ENCODE measurements at regions not wholly inside any gene's neighbourhood (a gene's known extent, or its start where the extent isn't known, plus 50 kb on each side); places are given as distances from the start of the nearest gene placed in this dataset.

- TF ChIP-seq, protein P1, sequence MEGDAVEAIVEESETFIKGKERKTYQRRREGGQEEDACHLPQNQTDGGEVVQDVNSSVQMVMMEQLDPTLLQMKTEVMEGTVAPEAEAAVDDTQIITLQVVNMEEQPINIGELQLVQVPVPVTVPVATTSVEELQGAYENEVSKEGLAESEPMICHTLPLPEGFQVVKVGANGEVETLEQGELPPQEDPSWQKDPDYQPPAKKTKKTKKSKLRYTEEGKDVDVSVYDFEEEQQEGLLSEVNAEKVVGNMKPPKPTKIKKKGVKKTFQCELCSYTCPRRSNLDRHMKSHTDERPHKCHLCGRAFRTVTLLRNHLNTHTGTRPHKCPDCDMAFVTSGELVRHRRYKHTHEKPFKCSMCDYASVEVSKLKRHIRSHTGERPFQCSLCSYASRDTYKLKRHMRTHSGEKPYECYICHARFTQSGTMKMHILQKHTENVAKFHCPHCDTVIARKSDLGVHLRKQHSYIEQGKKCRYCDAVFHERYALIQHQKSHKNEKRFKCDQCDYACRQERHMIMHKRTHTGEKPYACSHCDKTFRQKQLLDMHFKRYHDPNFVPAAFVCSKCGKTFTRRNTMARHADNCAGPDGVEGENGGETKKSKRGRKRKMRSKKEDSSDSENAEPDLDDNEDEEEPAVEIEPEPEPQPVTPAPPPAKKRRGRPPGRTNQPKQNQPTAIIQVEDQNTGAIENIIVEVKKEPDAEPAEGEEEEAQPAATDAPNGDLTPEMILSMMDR (IDR thresholded peaks at IDR 0.05; ENCODE audit: insufficient read depth, low read depth, low read length, missing control alignments), result no peak
- H3K4me3 ChIP-seq (ENCODE audit: low read depth, low read length), result no peak overlapping the region
Observed at GRCh38 chr15:38154255-38154654, 98.4 kb upstream of the SPRED1 start.

DNA sequence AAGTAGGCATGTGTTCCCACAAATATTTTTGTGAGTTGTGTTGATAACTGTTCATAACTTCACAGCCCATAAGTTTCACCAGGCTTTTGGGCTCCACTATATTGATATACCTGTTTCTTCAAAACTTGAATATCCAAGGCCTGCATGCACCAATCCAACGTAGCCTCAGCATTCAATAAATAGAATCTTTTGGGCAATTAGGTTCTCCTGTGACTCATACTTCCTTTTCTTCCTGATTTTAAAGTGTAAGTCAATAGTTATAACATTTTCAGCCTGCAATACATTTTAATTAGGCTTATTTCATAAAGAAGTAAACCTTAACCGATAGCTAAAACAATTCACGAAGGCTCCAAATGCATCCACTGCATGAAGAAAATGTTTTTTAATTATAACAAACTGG, 97.8 kb upstream of the SPRED1 start:
- TF ChIP-seq, protein P1 (IDR thresholded peaks at IDR 0.05; ENCODE audit: insufficient read depth, low read depth, low read length, missing control alignments), result no peak
- DNase-seq (ENCODE audit: low read depth), result no peak
- H3K4me3 ChIP-seq (ENCODE audit: low read depth, low read length), result no peak overlapping the region

More at GRCh38 chr15:38154255-38154654, 98.4 kb upstream of the SPRED1 start:
- no peak for DNase-seq (ENCODE audit: low read depth)

DNA sequence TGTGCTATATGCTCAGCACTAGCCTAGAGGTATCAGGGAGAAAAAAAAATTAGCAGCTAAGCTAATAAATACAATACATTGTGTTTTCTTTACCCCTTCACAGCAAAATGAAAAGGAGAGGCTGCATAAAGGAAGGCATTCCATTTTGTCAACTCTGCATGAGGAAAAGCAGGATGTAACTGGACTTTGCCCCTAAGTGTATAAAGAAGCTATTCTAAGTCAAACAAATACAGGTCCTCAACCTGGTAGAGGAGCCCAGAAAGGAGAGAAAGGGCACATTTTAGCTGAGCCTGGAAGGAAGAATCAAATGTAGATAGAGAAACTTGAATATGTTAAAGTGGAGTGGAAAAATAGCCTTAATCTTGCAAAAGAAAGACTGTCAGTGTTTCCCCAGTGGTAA, 89.0 kb upstream of the SPRED1 start:
- no peak overlapping the region for H3K4me3 ChIP-seq (ENCODE audit: low read depth, low read length)
- no peak for DNase-seq (ENCODE audit: low read depth)
- TF ChIP-seq, protein P1 (IDR thresholded peaks at IDR 0.05; ENCODE audit: insufficient read depth, low read depth, low read length, missing control alignments), result no peak

- TF ChIP-seq, protein P1 (IDR thresholded peaks at IDR 0.05; ENCODE audit: insufficient read depth, low read depth, low read length, missing control alignments), result no peak
- no peak overlapping the region for H3K4me3 ChIP-seq (ENCODE audit: low read depth, low read length)
- DNase-seq (ENCODE audit: low read depth), result no peak
Observed at GRCh38 chr15:38164061-38164460, 88.6 kb upstream of the SPRED1 start.

- no peak for DNase-seq (ENCODE audit: low read depth)
- H3K4me3 ChIP-seq (ENCODE audit: low read depth, low read length), result no peak overlapping the region
- TF ChIP-seq, protein P1 (IDR thresholded peaks at IDR 0.05; ENCODE audit: insufficient read depth, low read depth, low read length, missing control alignments), result no peak
Observed at GRCh38 chr15:38164507-38164906, 88.1 kb upstream of the SPRED1 start.

DNA sequence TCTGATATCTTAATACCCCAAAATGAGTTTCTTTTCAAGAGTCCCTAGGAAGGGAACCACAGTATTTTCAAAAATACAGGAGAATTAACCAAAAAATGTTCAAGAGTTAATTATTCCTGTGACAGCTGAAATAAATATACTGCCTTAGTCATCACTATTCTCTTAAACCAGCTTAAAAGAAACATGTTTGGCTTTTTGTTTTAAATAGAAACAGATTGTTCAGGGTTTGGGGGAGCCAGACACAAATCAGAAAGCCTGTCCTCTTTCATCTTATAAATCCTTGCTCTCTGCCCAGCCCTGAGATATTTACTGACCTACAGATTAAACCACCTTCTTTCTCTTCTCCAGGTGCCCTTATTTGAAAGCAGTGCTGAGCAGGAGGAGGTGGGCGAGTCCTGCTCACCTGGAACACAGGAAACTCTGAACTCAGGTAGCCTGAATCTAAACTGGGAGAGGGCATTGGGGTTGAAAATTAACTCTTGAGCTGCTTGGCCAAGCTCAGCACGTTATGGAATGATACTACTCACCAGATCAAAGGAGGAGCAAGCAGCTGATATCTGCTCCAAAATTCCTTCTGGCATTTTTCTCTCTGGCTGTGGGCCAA, 84.1 kb upstream of the SPRED1 start:
- TF ChIP-seq, protein P1 (IDR thresholded peaks at IDR 0.05; ENCODE audit: insufficient read depth, low read depth, low read length, missing control alignments), result no peak
- DNase-seq (ENCODE audit: low read depth), result no peak
- no peak overlapping the region for H3K4me3 ChIP-seq (ENCODE audit: low read depth, low read length)

- TF ChIP-seq, protein P1 (IDR thresholded peaks at IDR 0.05; ENCODE audit: insufficient read depth, low read depth, low read length, missing control alignments), result no peak
- no peak overlapping the region for H3K4me3 ChIP-seq (ENCODE audit: low read depth, low read length)
- no peak for DNase-seq (ENCODE audit: low read depth)
Observed at GRCh38 chr15:38171973-38172372, 80.7 kb upstream of the SPRED1 start.

Measured in GM12865 (cell line).